Kidney (tissue), 13 donors: ENCODE measurements at regions not wholly inside any gene's neighbourhood (a gene's known extent, or its start where the extent isn't known, plus 50 kb on each side); places are given as distances from the start of the nearest gene placed in this dataset.

ENCODE experiments used
- DNase-seq, 5 donors: peaks; one replicate each; pipeline ENCODE4 v3.0.0-alpha.2; 2013 to 2020
- FAIRE-seq: peaks from 2 replicates; lab custom pipeline; 2012; peaks lifted over from hg19 to GRCh38; lab: Jason Lieb, UNC
- H3K27ac ChIP-seq, 2 donors: one replicate each; pipeline ENCODE4 v1.7.0; 2013; ENCODE audit warnings: low read depth in 2 of 2, low read length in 2 of 2, inconsistent platforms in 1 of 2
- H3K27me3 ChIP-seq: one replicate; pipeline ENCODE4 v1.7.1; 2013; ENCODE audit warnings: low read length, inconsistent platforms; ENCODE audit not compliant: control insufficient read depth, insufficient read depth
- H3K36me3 ChIP-seq, 3 donors: one replicate each; pipeline versions ENCODE4 v1.7.0 to v1.7.1; 2013; ENCODE audit warnings: low read length in 3 of 3, control low read depth in 1 of 3, inconsistent platforms in 1 of 3; ENCODE audit not compliant: insufficient read depth in 3 of 3, control insufficient read depth in 2 of 3
- H3K4me1 ChIP-seq, 3 donors: one replicate each; pipeline versions ENCODE4 v1.7.0 to v1.7.1; 2013; ENCODE audit warnings: low read length in 3 of 3, inconsistent platforms in 1 of 3, low read depth in 1 of 3; ENCODE audit not compliant: control insufficient read depth in 2 of 3, insufficient read depth in 2 of 3
- H3K4me3 ChIP-seq, 3 donors: one replicate each; pipeline versions ENCODE4 v1.7.0 to v1.8.1; 2013; ENCODE audit warnings: low read length in 3 of 3, control low read depth in 1 of 3, inconsistent platforms in 1 of 3
- H3K9ac ChIP-seq, 3 donors: one replicate each; pipeline versions ENCODE4 v1.7.0 to v1.7.1; 2013; ENCODE audit warnings: low read length in 3 of 3, control low read depth in 1 of 3, inconsistent platforms in 1 of 3
- H3K9me3 ChIP-seq, 3 donors: one replicate each; pipeline versions ENCODE4 v1.7.0 to v1.7.1; 2013; ENCODE audit warnings: low read length in 3 of 3, control low read depth in 1 of 3, inconsistent platforms in 1 of 3; ENCODE audit not compliant: control insufficient read depth in 2 of 3, insufficient read depth in 1 of 3
- CTCF ChIP-seq: IDR thresholded peaks from 3 replicates; pipeline ENCODE4 v1.5.1; 2012; ENCODE audit warnings: mild to moderate bottlenecking, moderate library complexity, borderline replicate concordance; ENCODE audit not compliant: insufficient read depth; ENCODE audit errors: extremely low read depth
- intact Hi-C: fragments of 100-400 bp; cut with DNase I; formaldehyde crosslinking; loops from one replicate; pipeline ENCODE4 v1.11.1; 2022
- donor health status: control.
- donor health status: control.
- donor health status: control.
- donor health status: control.
- donor health status: control.
- donor health status: DM: yes; HTN: yes; CAD: no.
- donor health status: Normal renal cell carcinoma (clear cell type).

GRCh38 chr14:87309557-87309956 is 683.4 kb downstream of the GALC start:
- no peaks in the 10 kb centered on the region for H3K36me3 ChIP-seq
- H3K27ac ChIP-seq, result no peak overlapping the region
- DNase-seq, result no peak
- H3K4me1 ChIP-seq, result no peaks in the 10 kb centered on the region
- no peak for TF ChIP-seq CTCF
- FAIRE-seq, result no peak
- no peak overlapping the region for H3K9ac ChIP-seq
- intact Hi-C loops, result no loop called here
- H3K9me3 ChIP-seq, result no peaks in the 10 kb centered on the region
- H3K4me3 ChIP-seq, result no peak overlapping the region
- H3K27me3 ChIP-seq, result no peaks in the 10 kb centered on the region

- no peaks in the 10 kb centered on the region for H3K9me3 ChIP-seq
Observed at GRCh38 chr14:87306409-87307168, 686.4 kb downstream of the GALC start.

GRCh38 chr14:87305345-87305744 is 687.6 kb downstream of the GALC start:
- H3K9ac ChIP-seq, result no peak overlapping the region
- H3K4me1 ChIP-seq, result no peaks in the 10 kb centered on the region
- H3K36me3 ChIP-seq, result no peaks in the 10 kb centered on the region
- no peak for TF ChIP-seq CTCF
- no peaks in the 10 kb centered on the region for H3K9me3 ChIP-seq
- intact Hi-C loops, result no loop called here
- H3K4me3 ChIP-seq, result no peak overlapping the region
- no peaks in the 10 kb centered on the region for H3K27me3 ChIP-seq
- FAIRE-seq (no peak), DNase-seq (no peak)
- no peak overlapping the region for H3K27ac ChIP-seq

More at GRCh38 chr14:87306409-87307168, 686.4 kb downstream of the GALC start:
- no peak for TF ChIP-seq CTCF
- intact Hi-C loops, result no loop called here
- Histone ChIP-seq H3K36me3 (no peaks in the 10 kb centered on the region), H3K27me3 (no peaks in the 10 kb centered on the region), H3K9ac (no peak overlapping the region), H3K4me1 (no peaks in the 10 kb centered on the region), H3K4me3 (no peak overlapping the region), H3K27ac (no peak overlapping the region)
- DNase-seq (no peak), FAIRE-seq (no peak)
